Memory B cell (primary cell): ENCODE measurements at regions not wholly inside any gene's neighbourhood (a gene's known extent, or its start where the extent isn't known, plus 50 kb on each side); places are given as distances from the start of the nearest gene placed in this dataset.
"Not testable (repeated sequence)": the region's sequence is repeated elsewhere in the genome, so short reads cannot be mapped to it uniquely, and the experiment has no call there.

Source experiments
- ATAC-seq: fragments of 150-1000 bp; cut with Tn5 transposase; 2 replicates; pipeline ENCODE4 v1.10.0; 2021; ENCODE audit warnings: low read depth, mild to moderate bottlenecking, moderate library complexity
- DNase-seq, 2 donors: peaks; one replicate each; pipeline ENCODE4 v3.0.0; 2022; ENCODE audit warnings: low spot score in 2 of 2
- H3K27ac Mint-ChIP-seq: one replicate; pipeline ENCODE4 v1.8.0; 2022; ENCODE audit warnings: mild to moderate bottlenecking, moderate library complexity, mixed read lengths
- H3K27me3 Mint-ChIP-seq: one replicate; pipeline ENCODE4 v1.8.0; 2022; ENCODE audit warnings: mixed read lengths
- H3K36me3 Mint-ChIP-seq: one replicate; pipeline ENCODE4 v1.8.0; 2022; ENCODE audit warnings: mild to moderate bottlenecking, mixed read lengths
- H3K4me1 Mint-ChIP-seq: one replicate; pipeline ENCODE4 v1.8.0; 2022; ENCODE audit warnings: mixed read lengths
- H3K4me3 Mint-ChIP-seq: one replicate; pipeline ENCODE4 v1.8.0; 2022; ENCODE audit warnings: mild to moderate bottlenecking, moderate library complexity, mixed read lengths
- H3K9me3 Mint-ChIP-seq: one replicate; pipeline ENCODE4 v1.8.0; 2022; ENCODE audit warnings: mixed read lengths

- Mint-ChIP-seq H3K9me3 (peaks cover 11% of the 10 kb centered on the region), H3K27ac (no peak overlapping the region), H3K27me3 (peaks cover 12% of the 10 kb centered on the region), H3K36me3 (no peaks in the 10 kb centered on the region), H3K4me1 (no peaks in the 10 kb centered on the region), H3K4me3 (no peak overlapping the region)
- ATAC-seq (no peak), DNase-seq (no peak)
Measured at GRCh38 chr1:47596328-47596727, 158.5 kb downstream of the FOXD2 start.

- Mint-ChIP-seq H3K4me1 (no peaks in the 10 kb centered on the region), H3K36me3 (no peaks in the 10 kb centered on the region), H3K9me3 (peaks cover 18% of the 10 kb centered on the region), H3K27ac (no peak overlapping the region), H3K27me3 (peaks cover 10% of the 10 kb centered on the region), H3K4me3 (no peak overlapping the region)
- DNase-seq (no peak), ATAC-seq (no peak)
Measured at GRCh38 chr1:47598357-47598756, 160.5 kb downstream of the FOXD2 start.

- Mint-ChIP-seq H3K4me3 (no peak overlapping the region), H3K4me1 (no peaks in the 10 kb centered on the region), H3K9me3 (peaks cover 18% of the 10 kb centered on the region), H3K27me3 (peaks cover 5% of the 10 kb centered on the region), H3K36me3 (no peaks in the 10 kb centered on the region), H3K27ac (no peak overlapping the region)
- ATAC-seq (no peak), DNase-seq (no peak)
Measured at GRCh38 chr1:47599777-47600176, 161.9 kb downstream of the FOXD2 start.

- not testable (repeated sequence) for H3K27ac Mint-ChIP-seq, H3K36me3 Mint-ChIP-seq, ATAC-seq, H3K4me1 Mint-ChIP-seq, DNase-seq, H3K4me3 Mint-ChIP-seq, H3K27me3 Mint-ChIP-seq
- H3K9me3 Mint-ChIP-seq: peaks cover 24% of the 10 kb centered on the region
Measured at GRCh38 chr1:47602491-47602890, 164.6 kb downstream of the FOXD2 start.

GRCh38 chr1:47604869-47605268, 167.0 kb downstream of the FOXD2 start:
- not testable (repeated sequence) for H3K4me3 Mint-ChIP-seq, H3K4me1 Mint-ChIP-seq, H3K36me3 Mint-ChIP-seq, DNase-seq, H3K27ac Mint-ChIP-seq, H3K27me3 Mint-ChIP-seq, ATAC-seq
- H3K9me3 Mint-ChIP-seq: peaks cover 17% of the 10 kb centered on the region

- Mint-ChIP-seq H3K36me3 (no peaks in the 10 kb centered on the region), H3K9me3 (peaks cover 7% of the 10 kb centered on the region), H3K27me3 (no peaks in the 10 kb centered on the region), H3K4me3 (no peak overlapping the region), H3K27ac (no peak overlapping the region), H3K4me1 (no peaks in the 10 kb centered on the region)
- DNase-seq (no peak), ATAC-seq (no peak)
Measured at GRCh38 chr1:47608296-47608875, 170.5 kb downstream of the FOXD2 start.

- Mint-ChIP-seq H3K9me3 (peaks cover 1% of the 10 kb centered on the region), H3K27me3 (peaks cover 3% of the 10 kb centered on the region), H3K4me1 (no peaks in the 10 kb centered on the region), H3K27ac (no peak overlapping the region), H3K36me3 (no peaks in the 10 kb centered on the region), H3K4me3 (no peak overlapping the region)
- no peak for DNase-seq
- ATAC-seq: no peak
Measured at GRCh38 chr1:47611992-47612391, 174.1 kb downstream of the FOXD2 start.

DNA sequence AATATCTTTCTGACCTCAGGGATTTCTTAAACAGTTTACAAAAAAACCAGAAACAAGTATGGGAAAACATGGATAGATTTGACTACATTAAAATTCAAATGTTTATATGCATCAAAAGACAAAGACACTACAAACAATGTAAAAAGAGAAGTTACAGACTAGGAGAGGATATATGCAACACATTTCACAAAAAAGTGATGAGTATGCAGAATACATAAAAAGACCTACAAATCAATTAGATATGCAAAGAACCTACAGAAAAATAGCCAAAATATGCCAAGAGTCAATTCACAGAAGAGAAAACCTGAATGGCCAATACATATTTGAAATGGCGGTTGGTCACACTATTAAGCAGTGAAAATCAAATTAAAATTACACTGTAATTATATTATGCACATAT, 175.0 kb downstream of the FOXD2 start:
- ATAC-seq: no peak
- Mint-ChIP-seq H3K27me3 (peaks cover 5% of the 10 kb centered on the region), H3K27ac (no peak overlapping the region), H3K4me3 (no peak overlapping the region), H3K9me3 (peaks cover 1% of the 10 kb centered on the region), H3K36me3 (no peaks in the 10 kb centered on the region), H3K4me1 (no peaks in the 10 kb centered on the region)
- DNase-seq: no peak

- Mint-ChIP-seq H3K4me3 (no peak overlapping the region), H3K36me3 (no peaks in the 10 kb centered on the region), H3K9me3 (no peaks in the 10 kb centered on the region), H3K4me1 (no peaks in the 10 kb centered on the region), H3K27ac (no peak overlapping the region), H3K27me3 (peaks cover 5% of the 10 kb centered on the region)
- DNase-seq (no peak), ATAC-seq (no peak)
Measured at GRCh38 chr1:47616036-47616435, 178.2 kb downstream of the FOXD2 start.

- Mint-ChIP-seq H3K36me3 (no peaks in the 10 kb centered on the region), H3K4me3 (no peak overlapping the region), H3K27ac (no peak overlapping the region), H3K9me3 (no peaks in the 10 kb centered on the region), H3K4me1 (no peaks in the 10 kb centered on the region), H3K27me3 (peaks cover 6% of the 10 kb centered on the region)
- DNase-seq (no peak), ATAC-seq (no peak)
Measured at GRCh38 chr1:47616906-47617305, 179.1 kb downstream of the FOXD2 start.

GRCh38 chr1:47617381-47618221, 179.8 kb downstream of the FOXD2 start:
- Mint-ChIP-seq H3K36me3 (no peaks in the 10 kb centered on the region), H3K4me1 (no peaks in the 10 kb centered on the region), H3K4me3 (no peak overlapping the region), H3K27ac (no peak overlapping the region), H3K9me3 (no peaks in the 10 kb centered on the region), H3K27me3 (peaks cover 6% of the 10 kb centered on the region)
- no peak for ATAC-seq
- no peak for DNase-seq

GRCh38 chr1:47618222-47618720, 180.4 kb downstream of the FOXD2 start:
- no peak overlapping the region for H3K27ac Mint-ChIP-seq
- no peak for DNase-seq
- H3K4me3 Mint-ChIP-seq: no peak overlapping the region
- H3K9me3 Mint-ChIP-seq: no peaks in the 10 kb centered on the region
- no peak for ATAC-seq
- H3K36me3 Mint-ChIP-seq: no peaks in the 10 kb centered on the region
- H3K27me3 Mint-ChIP-seq: peaks cover 6% of the 10 kb centered on the region
- no peaks in the 10 kb centered on the region for H3K4me1 Mint-ChIP-seq

GRCh38 chr1:47618830-47619229, 181.0 kb downstream of the FOXD2 start:
- no peak for ATAC-seq
- no peak overlapping the region for H3K27ac Mint-ChIP-seq
- H3K4me1 Mint-ChIP-seq: no peaks in the 10 kb centered on the region
- no peak for DNase-seq
- H3K27me3 Mint-ChIP-seq: peaks cover 6% of the 10 kb centered on the region
- no peak overlapping the region for H3K4me3 Mint-ChIP-seq
- H3K9me3 Mint-ChIP-seq: no peaks in the 10 kb centered on the region
- H3K36me3 Mint-ChIP-seq: no peaks in the 10 kb centered on the region

DNA sequence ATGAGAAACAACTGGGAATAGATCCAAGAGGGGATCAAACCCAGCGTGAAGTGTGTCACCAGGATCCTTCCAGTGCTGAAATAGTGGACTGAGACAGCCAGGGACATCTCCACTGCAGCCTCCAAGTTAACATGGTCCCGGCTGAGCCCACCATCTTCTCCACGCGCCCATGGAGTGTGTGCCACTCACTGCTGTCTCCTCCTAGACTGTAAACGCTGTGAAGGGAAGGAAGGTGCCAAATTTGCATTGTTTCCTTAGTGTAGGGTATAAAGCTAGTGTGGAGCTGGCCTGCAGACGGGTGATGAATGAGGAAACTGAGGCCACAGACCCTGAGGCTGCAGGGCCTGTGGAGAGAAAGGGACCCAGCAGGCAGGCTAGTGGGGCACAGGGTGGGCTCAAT, 183.6 kb downstream of the FOXD2 start:
- no peaks in the 10 kb centered on the region for H3K4me1 Mint-ChIP-seq
- H3K27me3 Mint-ChIP-seq: peaks cover 5% of the 10 kb centered on the region
- H3K4me3 Mint-ChIP-seq: no peak overlapping the region
- DNase-seq: no peak
- no peak overlapping the region for H3K27ac Mint-ChIP-seq
- no peak for ATAC-seq
- H3K9me3 Mint-ChIP-seq: no peaks in the 10 kb centered on the region
- no peaks in the 10 kb centered on the region for H3K36me3 Mint-ChIP-seq

DNA sequence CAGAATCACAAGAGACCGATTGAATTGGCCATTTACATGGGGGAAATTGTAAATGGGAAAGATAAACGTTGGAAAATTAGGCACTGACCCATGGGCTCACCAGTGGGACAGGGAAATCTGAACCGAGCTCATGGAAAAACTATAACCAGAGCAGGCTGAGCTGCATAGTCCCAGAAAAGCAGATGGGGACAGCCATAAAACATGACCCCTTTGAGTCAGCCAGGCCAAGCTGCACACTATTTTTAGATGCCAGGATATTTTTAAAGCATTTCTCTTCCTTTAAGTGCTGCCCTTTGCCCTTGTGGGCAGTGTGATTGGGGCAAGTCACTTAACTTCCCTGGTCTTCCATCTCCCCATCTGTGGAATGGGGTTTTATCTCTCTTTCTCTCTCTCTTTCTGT, 184.1 kb downstream of the FOXD2 start:
- Mint-ChIP-seq H3K4me1 (no peaks in the 10 kb centered on the region), H3K4me3 (no peak overlapping the region), H3K36me3 (no peaks in the 10 kb centered on the region), H3K9me3 (no peaks in the 10 kb centered on the region), H3K27ac (no peak overlapping the region), H3K27me3 (peaks cover 6% of the 10 kb centered on the region)
- ATAC-seq (no peak), DNase-seq (no peak)
